ENCODE measurements at regions not wholly inside any gene's neighbourhood (a gene's known extent, or its start where the extent isn't known, plus 50 kb on each side); places are given as distances from the start of the nearest gene placed in this dataset.

GRCh38 chr10:106043863-106044262 lies 1120.6 kb downstream of the SORCS1 start (continued):
- TF ChIP-seq ZNF462 (CRISPR knock-in tag; IDR thresholded peaks at IDR 0.05), result no peak

- peaks cover 2% of the 10 kb centered on the region for H3K27me3 Mint-ChIP-seq (ENCODE audit: insufficient read depth, low read depth, poor library complexity)
- no peak overlapping the region for H3K4me3 Mint-ChIP-seq
- Histone ChIP-seq H3K9me2 (ENCODE audit: insufficient read depth) (no peaks in the 10 kb centered on the region), H3K4me3 (no peak overlapping the region), H3K27ac (ENCODE audit: low read depth) (no peak overlapping the region), H3F3A (replicated peaks; ENCODE audit: low read depth) (no peaks in the 10 kb centered on the region), H2AFZ (no peak overlapping the region), H3K4me2 (no peak overlapping the region), H4K20me1 (replicated peaks; ENCODE audit: insufficient read depth) (no peaks in the 10 kb centered on the region), H3K79me2 (replicated peaks; ENCODE audit: insufficient read depth) (no peaks in the 10 kb centered on the region), H3K27me3 (ENCODE audit: insufficient read depth) (no peaks in the 10 kb centered on the region), H3K4me1 (ENCODE audit: insufficient read depth) (no peaks in the 10 kb centered on the region), H3K36me3 (ENCODE audit: insufficient read depth) (no peaks in the 10 kb centered on the region)
- DNase-seq (ENCODE audit: low spot score) (no peak), ATAC-seq (no peak)
- H3K27ac Mint-ChIP-seq, result no peak overlapping the region
- no peaks in the 10 kb centered on the region for H3K4me1 Mint-ChIP-seq
- H3K9me3 Mint-ChIP-seq, result peaks cover 4% of the 10 kb centered on the region; the same call in 2 of the 3 replicates
- 0 out of 3 replicates have a peak, but pooled peaks cover 3% of the 10 kb centered on the region for H3K36me3 Mint-ChIP-seq (ENCODE audit: low read depth)
- TF ChIP-seq ZNF114 (CRISPR knock-in tag; IDR thresholded peaks at IDR 0.05) (no peak), JUNB (IDR thresholded peaks at IDR 0.05; ENCODE audit: unreplicated experiment) (no peak), CTCF (conservative IDR thresholded peaks at IDR 0.05; ENCODE audit: low read depth in 2 of 2) (no peak), EZH2 (IDR thresholded peaks at IDR 0.05; ENCODE audit: low read depth, unreplicated experiment) (no peak), STAT1 (IDR thresholded peaks at IDR 0.05; ENCODE audit: unreplicated experiment) (no peak), CREB1 (CRISPR knock-in tag; IDR thresholded peaks at IDR 0.05; ENCODE audit: low read depth) (no peak), ETS1 (IDR thresholded peaks at IDR 0.05) (no peak), POLR2AphosphoS5 (IDR thresholded peaks at IDR 0.05; ENCODE audit: low read depth) (no peak), NANOG (IDR thresholded peaks at IDR 0.05; ENCODE audit: borderline replicate concordance) (no peak)
These were observed 1126.3 kb downstream of the SORCS1 start for GRCh38 chr10:106038246-106038645.

All from GM23338 (cell line).